GM10266 (cell line): ENCODE measurements at regions not wholly inside any gene's neighbourhood (a gene's known extent, or its start where the extent isn't known, plus 50 kb on each side); places are given as distances from the start of the nearest gene placed in this dataset.
"Not testable (repeated sequence)": the region's sequence is repeated elsewhere in the genome, so short reads cannot be mapped to it uniquely, and the experiment has no call there.

Experiments used
- DNase-seq: peaks from one replicate; pipeline ENCODE4 v3.0.0; 2012; ENCODE audit errors: extremely low spot score
- TF ChIP-seq, protein P1 (sequence below): IDR thresholded peaks from 2 replicates; pipeline ENCODE4 v1.5.1; 2012; ENCODE audit warnings: mild to moderate bottlenecking, low read depth; ENCODE audit not compliant: control insufficient read depth, insufficient read depth; ENCODE audit errors: missing control alignments

DNA sequence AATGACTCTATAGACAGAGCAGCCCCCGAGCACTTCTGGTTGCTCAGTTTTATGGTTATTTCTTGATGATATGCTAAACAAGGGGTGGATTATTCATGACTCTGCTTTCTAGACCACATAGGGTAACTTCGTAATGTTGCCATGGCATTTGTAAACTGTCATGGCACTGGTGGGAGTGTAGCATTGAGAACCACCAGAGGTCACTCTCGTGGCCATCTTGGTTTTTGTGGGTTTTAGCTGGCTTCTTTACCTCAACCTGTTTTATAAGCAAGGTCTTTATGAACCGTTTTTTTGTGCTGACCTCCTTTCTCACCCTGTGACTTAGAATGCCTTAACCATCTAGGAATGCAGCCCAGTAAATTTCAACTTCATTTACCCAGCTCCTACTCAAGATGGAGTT, 1036.2 kb upstream of the FLRT2 start:
- TF ChIP-seq, protein P1, sequence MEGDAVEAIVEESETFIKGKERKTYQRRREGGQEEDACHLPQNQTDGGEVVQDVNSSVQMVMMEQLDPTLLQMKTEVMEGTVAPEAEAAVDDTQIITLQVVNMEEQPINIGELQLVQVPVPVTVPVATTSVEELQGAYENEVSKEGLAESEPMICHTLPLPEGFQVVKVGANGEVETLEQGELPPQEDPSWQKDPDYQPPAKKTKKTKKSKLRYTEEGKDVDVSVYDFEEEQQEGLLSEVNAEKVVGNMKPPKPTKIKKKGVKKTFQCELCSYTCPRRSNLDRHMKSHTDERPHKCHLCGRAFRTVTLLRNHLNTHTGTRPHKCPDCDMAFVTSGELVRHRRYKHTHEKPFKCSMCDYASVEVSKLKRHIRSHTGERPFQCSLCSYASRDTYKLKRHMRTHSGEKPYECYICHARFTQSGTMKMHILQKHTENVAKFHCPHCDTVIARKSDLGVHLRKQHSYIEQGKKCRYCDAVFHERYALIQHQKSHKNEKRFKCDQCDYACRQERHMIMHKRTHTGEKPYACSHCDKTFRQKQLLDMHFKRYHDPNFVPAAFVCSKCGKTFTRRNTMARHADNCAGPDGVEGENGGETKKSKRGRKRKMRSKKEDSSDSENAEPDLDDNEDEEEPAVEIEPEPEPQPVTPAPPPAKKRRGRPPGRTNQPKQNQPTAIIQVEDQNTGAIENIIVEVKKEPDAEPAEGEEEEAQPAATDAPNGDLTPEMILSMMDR, result no peak
- DNase-seq, result no peak

DNA sequence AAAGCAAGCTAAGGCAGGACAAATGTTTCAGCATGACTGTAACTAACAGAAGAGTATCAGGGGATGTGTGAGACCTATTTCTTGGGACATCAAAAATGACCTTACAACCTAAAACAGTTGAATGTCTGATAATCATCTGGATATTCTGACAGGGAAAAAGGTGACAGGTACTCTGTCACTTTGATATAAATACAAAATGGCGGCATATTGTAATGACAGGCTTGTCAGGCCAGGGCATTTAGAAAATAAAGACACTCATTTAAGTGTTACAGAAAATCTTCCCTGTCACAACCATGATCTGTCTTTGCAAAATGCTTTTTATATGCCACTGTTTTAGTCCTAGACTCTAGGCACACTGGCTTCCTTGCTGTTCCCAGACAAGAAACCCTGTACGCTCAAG, 1033.3 kb upstream of the FLRT2 start:
- TF ChIP-seq, protein P1, result no peak
- DNase-seq, result no peak

DNA sequence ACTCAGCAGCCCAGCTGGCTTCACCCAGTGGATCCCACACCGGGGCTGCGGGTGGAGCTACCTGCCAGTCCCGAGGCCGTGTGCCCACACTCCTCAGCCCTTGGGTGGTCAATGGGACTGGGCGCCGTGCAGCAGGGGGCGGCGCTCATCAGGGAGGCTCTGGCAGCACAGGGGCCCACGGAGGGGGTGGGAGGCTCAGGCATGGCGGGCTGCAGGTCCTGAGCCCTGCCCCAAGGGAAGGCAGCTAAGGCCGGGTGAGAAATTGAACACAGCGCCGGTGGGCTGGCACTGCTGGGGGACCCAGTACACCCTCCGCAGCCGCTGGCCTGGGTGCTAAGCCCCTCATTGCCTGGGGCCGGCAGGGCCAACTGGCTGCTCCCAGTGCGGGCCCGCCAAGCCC, 1017.1 kb upstream of the FLRT2 start:
- not testable (repeated sequence) for DNase-seq

DNA sequence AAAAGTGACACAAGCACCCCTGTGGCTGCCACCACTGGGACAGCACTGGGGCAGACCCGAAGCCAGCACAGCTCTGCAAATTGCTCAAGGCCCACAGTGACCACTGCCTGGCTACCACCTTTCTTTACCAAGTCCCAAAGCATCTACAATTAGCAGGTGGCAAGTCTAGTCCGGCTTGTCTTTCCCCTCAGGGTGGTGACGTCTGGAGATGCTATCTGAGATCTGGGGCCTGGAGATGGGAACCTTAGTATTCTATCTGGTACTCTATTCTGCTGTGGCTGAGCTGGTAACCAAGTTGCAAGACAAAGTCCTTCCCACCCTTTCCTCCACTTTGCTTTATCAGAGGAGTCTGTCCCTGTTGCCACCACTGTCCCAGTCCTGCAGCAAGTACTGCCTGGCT, 1010.1 kb upstream of the FLRT2 start:
- TF ChIP-seq, protein P1, result no peak
- no peak for DNase-seq

DNA sequence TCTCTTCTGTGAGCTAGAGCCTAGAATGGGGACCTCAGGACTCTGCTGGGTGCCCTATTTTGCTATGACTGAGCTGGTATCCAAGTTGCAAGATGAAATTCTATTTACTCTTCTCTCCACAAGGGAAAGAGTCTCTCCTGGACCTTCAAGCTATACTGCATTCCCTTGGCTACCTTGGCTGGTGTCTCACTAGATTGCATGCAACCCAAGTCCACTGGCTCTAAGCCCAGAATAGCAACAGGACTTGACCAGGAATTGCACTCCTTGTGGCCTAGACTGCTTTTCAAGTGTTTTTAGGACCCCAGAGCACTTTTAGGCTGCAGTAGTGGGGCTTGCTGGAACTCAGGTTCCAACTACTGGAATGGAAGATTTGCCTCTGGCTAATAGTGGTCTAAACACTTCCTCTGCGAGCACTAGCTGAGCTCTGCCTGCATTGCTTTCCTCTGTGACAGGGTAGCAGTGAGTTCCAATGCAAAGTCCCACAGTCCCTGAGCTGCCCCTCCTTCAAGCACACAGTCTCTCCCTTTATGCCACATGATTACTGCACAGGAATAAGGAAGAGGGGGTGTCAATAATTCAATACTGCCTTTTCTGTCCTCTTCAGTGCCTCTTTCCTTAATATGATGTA, 1009.1 kb upstream of the FLRT2 start:
- TF ChIP-seq, protein P1, result no peak
- no peak for DNase-seq

DNA sequence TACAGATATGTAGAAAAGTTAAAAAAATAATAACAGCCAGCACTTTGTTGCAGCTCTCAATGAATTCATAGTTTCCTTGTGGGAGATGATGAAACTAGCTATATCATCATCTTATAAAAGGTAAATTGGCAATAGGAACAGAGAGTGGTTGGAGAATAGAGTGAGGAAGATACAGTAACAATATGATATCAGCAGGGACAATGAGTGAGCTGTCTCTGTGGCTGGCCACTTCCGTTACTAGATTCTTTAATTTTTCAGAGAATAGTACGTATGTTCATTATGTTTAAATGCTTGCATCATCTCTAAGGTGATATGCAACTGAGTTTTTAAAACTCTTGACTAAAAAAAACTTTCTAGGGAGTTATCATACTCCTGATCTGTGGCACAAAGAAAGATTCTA, 1006.2 kb upstream of the FLRT2 start:
- TF ChIP-seq, protein P1, result no peak
- DNase-seq, result no peak

DNA sequence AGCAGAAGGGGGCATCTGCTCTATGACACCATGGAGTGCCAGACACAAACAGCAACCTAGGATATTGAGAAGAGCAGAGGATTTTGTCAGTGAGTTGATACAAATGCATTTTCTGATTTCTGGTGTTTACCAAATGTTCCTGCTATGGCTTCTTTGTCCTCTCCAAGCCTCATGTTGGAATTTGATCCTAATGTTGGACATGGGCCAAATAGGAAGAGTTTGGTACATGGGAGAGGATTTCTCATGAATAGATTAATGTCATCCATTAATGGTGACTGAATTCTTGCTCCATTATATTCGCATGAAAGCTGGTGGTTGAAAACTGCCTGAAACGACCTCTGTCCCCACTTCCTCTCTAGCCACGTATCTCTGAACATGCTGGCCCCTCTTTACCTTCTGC, 1002.2 kb upstream of the FLRT2 start:
- TF ChIP-seq, protein P1, result no peak

DNA sequence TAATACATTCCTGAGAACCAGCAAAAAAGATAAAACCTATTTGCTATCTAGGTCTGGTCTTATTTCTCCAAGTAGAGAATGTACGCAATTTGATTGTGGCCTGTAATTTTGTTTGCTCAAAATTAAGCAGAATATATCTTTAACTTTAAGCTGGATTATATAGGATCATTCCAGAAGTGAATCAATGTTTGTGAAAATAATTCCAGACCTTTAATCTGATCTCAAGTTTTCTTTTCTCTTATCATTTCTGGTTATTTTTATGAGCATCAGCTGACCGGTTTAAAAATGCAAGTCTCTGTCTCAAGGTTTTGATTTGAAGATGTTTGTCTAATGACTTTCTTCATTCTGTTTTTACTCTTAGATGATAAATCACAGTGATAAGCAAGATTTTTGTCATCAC, 997.9 kb upstream of the FLRT2 start:
- DNase-seq, result no peak
- TF ChIP-seq, protein P1, result no peak

More for the DNA sequence above, 1002.2 kb upstream of the FLRT2 start:
- DNase-seq, result no peak
